Karpas-422 (cell line): ENCODE measurements at regions not wholly inside any gene's neighbourhood (a gene's known extent, or its start where the extent isn't known, plus 50 kb on each side); places are given as distances from the start of the nearest gene placed in this dataset.
"Not testable (repeated sequence)": the region's sequence is repeated elsewhere in the genome, so short reads cannot be mapped to it uniquely, and the experiment has no call there.

Experiments used
- DNase-seq: peaks from one replicate; pipeline ENCODE4 v3.0.0-alpha.2; 2015
- H2AFZ ChIP-seq: fragments of 200-600 bp; sonication (generic); 2 replicates; pipeline ENCODE4 v1.6.1; 2014; ENCODE audit warnings: antibody characterized with exemption, low read length, mixed read lengths
- H3K27ac ChIP-seq: fragments of 200-600 bp; sonication (generic); 2 replicates; pipeline ENCODE4 v1.5.1; 2014; ENCODE audit warnings: mild to moderate bottlenecking, low read length, moderate library complexity
- H3K27me3 ChIP-seq: fragments of 200-600 bp; sonication (generic); 2 replicates; pipeline ENCODE4 v1.6.1; 2014; ENCODE audit warnings: low read length, mixed read lengths
- H3K36me3 ChIP-seq: fragments of 200-600 bp; sonication (generic); 2 replicates; pipeline ENCODE4 v1.6.1; 2014; ENCODE audit warnings: low read length, mixed read lengths; ENCODE audit not compliant: insufficient read depth
- H3K4me1 ChIP-seq: fragments of 200-600 bp; sonication (generic); 2 replicates; pipeline ENCODE4 v1.6.1; 2014; ENCODE audit warnings: mild to moderate bottlenecking, low read length, mixed read lengths
- H3K4me2 ChIP-seq: fragments of 200-600 bp; sonication (generic); 2 replicates; pipeline ENCODE4 v1.6.1; 2014; ENCODE audit warnings: low read length, low read depth, mild to moderate bottlenecking; ENCODE audit not compliant: poor library complexity, severe bottlenecking
- H3K4me3 ChIP-seq: fragments of 200-600 bp; sonication (generic); 2 replicates; pipeline ENCODE4 v1.5.1; 2014; ENCODE audit warnings: mild to moderate bottlenecking, antibody characterized with exemption, low read length, mixed read lengths
- H3K79me2 ChIP-seq: fragments of 200-600 bp; sonication (generic); 2 replicates; pipeline ENCODE4 v1.6.1; 2014; ENCODE audit warnings: mild to moderate bottlenecking, low read length, mixed read lengths
- H3K9ac ChIP-seq: fragments of 200-600 bp; sonication (generic); 2 replicates; pipeline ENCODE4 v1.6.0; 2014; ENCODE audit warnings: low read length
- H3K9me2 ChIP-seq: fragments of 200-600 bp; sonication (generic), shearing (Covaris generic); replicated peaks from 2 replicates; pipeline ENCODE4 v1.6.0; 2014; ENCODE audit warnings: mild to moderate bottlenecking, low read length, moderate library complexity; ENCODE audit not compliant: insufficient read depth
- H3K9me3 ChIP-seq: fragments of 300-700, 200-600 bp; sonication (generic); 2 replicates; pipeline ENCODE4 v1.6.1; 2014; ENCODE audit warnings: low read length, mixed read lengths
- H4K20me1 ChIP-seq: fragments of 200-600 bp; sonication (generic); 2 replicates; pipeline ENCODE4 v1.6.1; 2014; ENCODE audit warnings: mild to moderate bottlenecking, antibody characterized with exemption, low read length, low read depth; ENCODE audit not compliant: insufficient read depth

DNA sequence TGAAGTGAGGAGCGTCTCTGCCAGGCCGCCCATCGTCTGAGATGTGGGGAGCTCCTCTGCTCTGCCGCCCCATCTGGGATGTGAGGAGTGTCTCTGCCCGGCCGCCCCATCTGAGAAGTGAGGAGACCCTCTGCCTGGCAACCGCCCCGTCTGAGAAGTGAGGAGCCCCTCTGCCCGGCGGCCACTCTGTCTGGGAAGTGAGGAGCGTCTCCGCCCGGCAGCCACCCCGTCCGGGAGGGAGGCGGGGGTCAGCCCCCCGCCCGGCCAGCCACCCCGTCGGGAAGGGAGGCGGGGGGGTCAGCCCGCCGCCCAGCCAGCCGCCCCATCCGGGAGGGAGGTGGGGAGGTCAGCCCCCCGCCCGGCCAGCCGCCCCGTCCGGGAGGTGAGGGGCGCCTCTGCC lies 77.6 kb upstream of the ADORA2B start:
- H3K9me3 ChIP-seq, H4K20me1 ChIP-seq, H3K4me1 ChIP-seq, H3K27me3 ChIP-seq, H3K4me2 ChIP-seq, DNase-seq, H3K9ac ChIP-seq, H3K4me3 ChIP-seq, H3K36me3 ChIP-seq, H3K9me2 ChIP-seq, H3K79me2 ChIP-seq, H3K27ac ChIP-seq, H2AFZ ChIP-seq: not testable (repeated sequence)

DNA sequence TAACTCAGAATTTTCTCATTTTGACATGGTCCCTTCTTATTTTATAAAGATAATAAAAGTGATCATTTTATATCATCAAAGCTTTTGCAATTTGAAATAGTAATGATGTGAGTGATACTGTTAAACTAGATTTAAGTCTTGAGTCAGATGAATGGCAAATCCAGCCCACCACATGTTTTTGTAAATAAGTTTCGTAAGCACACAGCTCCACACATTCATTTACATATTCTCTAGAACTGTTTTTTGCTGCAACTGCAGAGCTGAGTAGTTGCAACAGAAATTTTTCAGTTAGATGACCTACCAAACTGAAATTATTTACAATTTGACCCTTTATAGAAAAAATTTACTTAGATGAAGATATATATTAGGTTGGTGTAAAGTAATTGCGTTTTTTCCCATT lies 75.1 kb upstream of the ADORA2B start:
- not testable (repeated sequence) for H3K9ac ChIP-seq, H3K4me1 ChIP-seq, H3K27me3 ChIP-seq, H3K4me3 ChIP-seq, H3K4me2 ChIP-seq, H3K79me2 ChIP-seq, H3K9me2 ChIP-seq, H2AFZ ChIP-seq, H3K9me3 ChIP-seq, H3K36me3 ChIP-seq, H3K27ac ChIP-seq, H4K20me1 ChIP-seq, DNase-seq

GRCh38 chr17:15872677-15873076 lies 72.3 kb upstream of the ADORA2B start:
- not testable (repeated sequence) for H3K9me3 ChIP-seq, H3K27ac ChIP-seq, H3K27me3 ChIP-seq, H3K4me3 ChIP-seq, H3K4me1 ChIP-seq, H3K36me3 ChIP-seq, H3K9ac ChIP-seq, DNase-seq, H3K4me2 ChIP-seq, H4K20me1 ChIP-seq, H3K9me2 ChIP-seq, H3K79me2 ChIP-seq, H2AFZ ChIP-seq

DNA sequence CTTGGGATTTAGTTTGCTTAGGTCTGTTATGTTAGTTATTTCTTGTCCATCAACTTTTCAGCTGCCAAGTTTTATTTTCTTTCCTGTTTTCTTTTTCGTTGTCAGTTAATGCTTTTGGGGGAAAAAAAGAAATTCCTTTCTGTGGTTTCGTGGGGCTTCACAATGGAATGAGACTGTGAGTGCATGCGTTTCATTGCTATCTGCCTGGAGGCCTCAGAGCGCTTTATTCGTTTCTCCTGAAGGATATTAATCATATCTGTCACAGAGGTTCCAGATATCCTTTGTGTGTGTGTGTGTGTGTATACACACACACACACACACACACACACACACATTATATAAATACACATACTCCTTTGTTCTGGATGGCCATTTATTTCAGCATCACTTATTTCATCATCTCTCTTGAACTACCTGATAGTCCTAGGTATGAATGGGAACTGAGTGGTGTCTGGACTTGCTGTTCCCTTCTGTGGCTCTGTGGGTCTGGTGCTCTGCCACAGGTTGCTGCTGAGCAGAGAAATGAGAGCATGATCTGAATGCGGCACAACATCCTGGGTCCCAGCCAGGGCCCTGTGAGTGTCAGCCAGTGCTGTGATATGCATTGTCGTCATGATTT lies 66.9 kb upstream of the ADORA2B start:
- H3K27me3 ChIP-seq, H3K27ac ChIP-seq, H2AFZ ChIP-seq, H3K79me2 ChIP-seq, H3K4me1 ChIP-seq, H3K9me3 ChIP-seq, H3K36me3 ChIP-seq, H4K20me1 ChIP-seq, DNase-seq, H3K4me3 ChIP-seq, H3K9ac ChIP-seq, H3K4me2 ChIP-seq, H3K9me2 ChIP-seq: not testable (repeated sequence)

DNA sequence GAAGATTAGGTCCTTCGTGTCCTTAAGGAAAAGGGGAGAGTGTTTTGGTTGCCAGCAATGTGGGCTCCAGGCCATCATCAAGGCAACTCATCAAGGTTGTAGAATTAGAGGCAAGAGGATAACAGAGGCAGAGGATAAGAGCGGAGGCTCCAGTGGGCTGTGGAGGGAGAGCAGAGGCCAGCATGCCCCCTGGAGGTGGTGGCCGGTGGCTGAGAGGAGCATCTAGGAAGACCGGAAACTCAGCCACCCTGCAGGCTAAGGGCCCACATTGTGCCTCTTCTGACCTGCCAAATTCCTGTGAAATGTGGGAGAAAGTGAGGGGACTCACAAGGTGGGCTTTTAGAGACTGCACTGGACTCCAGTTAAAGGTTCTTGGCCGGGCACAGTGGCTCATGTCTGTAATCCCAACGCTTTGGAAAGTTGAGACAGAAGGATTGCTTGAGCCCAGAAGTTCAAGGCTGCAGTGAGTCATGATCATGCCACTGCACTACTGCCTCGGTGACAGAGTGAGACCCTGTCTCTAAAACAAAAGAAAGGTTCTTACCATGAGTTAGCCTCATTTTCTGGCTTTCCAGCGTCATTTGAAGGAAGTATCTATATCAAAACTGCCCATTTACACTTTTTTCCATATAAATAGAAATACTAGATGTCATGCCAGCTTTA lies 62.7 kb upstream of the ADORA2B start:
- no peaks in the 10 kb centered on the region for H3K79me2 ChIP-seq
- no peak for DNase-seq
- H3K36me3 ChIP-seq, result no peaks in the 10 kb centered on the region
- H3K9me2 ChIP-seq, result no peaks in the 10 kb centered on the region
- H4K20me1 ChIP-seq, result no peaks in the 10 kb centered on the region
- no peaks in the 10 kb centered on the region for H3K27me3 ChIP-seq
- no peak overlapping the region for H3K4me3 ChIP-seq
- H3K4me1 ChIP-seq, result peaks cover 9% of the 10 kb centered on the region
- H3K9me3 ChIP-seq, result no peaks in the 10 kb centered on the region
- no peak overlapping the region for H3K9ac ChIP-seq
- no peak overlapping the region for H2AFZ ChIP-seq
- H3K4me2 ChIP-seq, result no peak overlapping the region
- no peak overlapping the region for H3K27ac ChIP-seq

- Histone ChIP-seq H2AFZ (no peak overlapping the region), H3K9me2 (no peaks in the 10 kb centered on the region), H3K9ac (no peak overlapping the region), H3K27me3 (no peaks in the 10 kb centered on the region), H3K4me1 (peaks cover 12% of the 10 kb centered on the region), H3K9me3 (no peaks in the 10 kb centered on the region), H4K20me1 (no peaks in the 10 kb centered on the region), H3K79me2 (no peaks in the 10 kb centered on the region), H3K4me3 (no peak overlapping the region), H3K36me3 (no peaks in the 10 kb centered on the region), H3K27ac (no peak overlapping the region), H3K4me2 (no peak overlapping the region)
- no peak for DNase-seq
Measured at GRCh38 chr17:15882777-15883176, 62.2 kb upstream of the ADORA2B start.

DNA sequence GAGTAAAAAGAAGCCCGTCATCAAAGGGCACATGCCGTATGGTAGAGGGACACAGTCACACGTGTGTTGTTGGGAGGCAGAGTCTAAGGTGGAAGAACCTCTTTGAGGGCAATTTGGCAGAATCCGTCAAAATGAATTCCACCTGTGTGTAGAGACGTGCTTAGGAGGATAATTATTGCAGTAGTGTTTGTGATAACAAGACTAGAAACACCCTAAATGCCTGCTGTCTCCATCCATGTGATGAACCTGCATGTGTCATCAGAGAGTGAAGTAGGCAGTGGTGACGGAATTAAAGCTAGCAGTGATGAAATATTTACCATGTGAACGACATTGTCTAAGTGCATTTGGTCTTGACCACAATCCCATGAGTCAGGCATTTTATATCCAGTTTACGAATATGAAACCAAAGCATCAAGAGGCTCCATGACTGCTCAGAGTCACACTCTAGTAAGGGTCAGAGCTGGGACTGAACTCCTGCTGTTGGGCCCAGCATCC lies 61.3 kb upstream of the ADORA2B start:
- no peak overlapping the region for H2AFZ ChIP-seq
- H3K4me3 ChIP-seq, result no peak overlapping the region
- no peak overlapping the region for H3K9ac ChIP-seq
- H3K9me3 ChIP-seq, result no peaks in the 10 kb centered on the region
- peaks cover 12% of the 10 kb centered on the region for H3K4me1 ChIP-seq
- no peak overlapping the region for H3K4me2 ChIP-seq
- DNase-seq, result no peak
- H3K27me3 ChIP-seq, result no peaks in the 10 kb centered on the region
- no peaks in the 10 kb centered on the region for H3K79me2 ChIP-seq
- H3K27ac ChIP-seq, result no peak overlapping the region
- no peaks in the 10 kb centered on the region for H3K9me2 ChIP-seq
- H3K36me3 ChIP-seq, result no peaks in the 10 kb centered on the region
- no peaks in the 10 kb centered on the region for H4K20me1 ChIP-seq

- H3K36me3 ChIP-seq, result no peaks in the 10 kb centered on the region
- H3K27ac ChIP-seq, result no peak overlapping the region
- H3K9me2 ChIP-seq, result no peaks in the 10 kb centered on the region
- no peaks in the 10 kb centered on the region for H4K20me1 ChIP-seq
- DNase-seq, result no peak
- H3K27me3 ChIP-seq, result no peaks in the 10 kb centered on the region
- no peaks in the 10 kb centered on the region for H3K79me2 ChIP-seq
- H3K4me1 ChIP-seq, result peaks cover 12% of the 10 kb centered on the region
- no peaks in the 10 kb centered on the region for H3K9me3 ChIP-seq
- no peak overlapping the region for H3K4me2 ChIP-seq
- H3K9ac ChIP-seq, result no peak overlapping the region
- no peak overlapping the region for H2AFZ ChIP-seq
- H3K4me3 ChIP-seq, result no peak overlapping the region
Measured at GRCh38 chr17:15884731-15885130, 60.2 kb upstream of the ADORA2B start.
